Esophagus muscularis mucosa (tissue), 3 donors: ENCODE measurements at regions not wholly inside any gene's neighbourhood (a gene's known extent, or its start where the extent isn't known, plus 50 kb on each side); places are given as distances from the start of the nearest gene placed in this dataset.

ENCODE experiments used
- CTCF ChIP-seq, 3 experiments: fragments of 200-600 bp in 2 of 3; fragments of 450-650 bp in 1 of 3; sonication (generic) in 2 of 3; IDR thresholded peaks; one replicate each; pipeline ENCODE4 v1.5.1; 2017 to 2019; ENCODE audit warnings: antibody characterized with exemption in 3 of 3, mild to moderate bottlenecking in 2 of 3, moderate library complexity in 1 of 3
- POLR2AphosphoS5 ChIP-seq, 2 donors: sonication (generic); formaldehyde crosslinking; IDR thresholded peaks; one replicate each; pipeline ENCODE4 v1.6.1; 2017; ENCODE audit warnings: antibody characterized with exemption in 2 of 2

GRCh38 chr15:31477851-31478701 is 151.4 kb downstream of the KLF13 start:
- no peak for TF ChIP-seq CTCF (IDR thresholded peaks at IDR 0.05)
- TF ChIP-seq POLR2AphosphoS5 (IDR thresholded peaks at IDR 0.05), result no peak
